ENCODE measurements at regions not wholly inside any gene's neighbourhood (a gene's known extent, or its start where the extent isn't known, plus 50 kb on each side); places are given as distances from the start of the nearest gene placed in this dataset.
A peak's percentile ranks its signal among the peaks of the same experiment; 100 is the strongest.

DNA sequence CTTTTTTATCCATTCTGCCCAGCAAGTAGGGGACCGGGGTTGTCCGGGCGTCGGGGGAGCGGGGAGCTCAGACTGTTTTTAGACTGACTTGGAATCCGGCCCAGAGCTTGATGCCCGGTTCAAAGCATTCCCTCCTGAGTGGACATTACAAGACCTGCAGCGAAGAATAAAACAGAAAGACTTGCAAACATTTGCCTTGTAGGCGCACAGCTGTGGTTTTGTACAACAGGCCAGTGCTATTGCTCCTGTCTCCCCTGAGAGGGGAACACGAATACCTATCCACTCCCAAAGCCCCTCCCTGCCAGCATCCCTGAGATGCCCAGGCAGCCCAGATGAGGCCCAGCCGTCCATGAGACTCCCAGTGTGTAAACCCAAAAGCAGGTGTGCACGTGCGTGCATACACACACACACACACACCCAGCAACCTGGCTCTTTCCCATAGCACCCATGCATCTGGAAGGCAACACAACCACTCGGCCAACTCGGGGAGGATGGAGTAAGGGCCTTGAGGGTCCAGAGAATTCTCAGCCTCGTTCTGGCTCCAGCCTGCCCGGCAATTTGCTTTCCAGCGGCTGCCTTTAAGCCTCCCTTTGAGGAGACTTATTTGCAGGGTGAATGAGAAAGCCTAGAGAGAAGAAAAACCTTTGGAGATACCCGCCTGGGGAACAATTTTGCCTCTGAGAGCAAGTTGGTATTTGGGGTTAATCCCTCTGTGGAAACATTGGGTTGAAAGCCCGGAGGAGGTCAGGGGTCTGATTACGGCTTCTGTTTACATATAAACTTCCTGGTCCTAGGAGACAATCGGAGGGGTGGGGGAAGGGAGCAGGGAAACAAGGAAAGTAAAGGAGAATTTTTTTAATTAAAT, 161.0 kb upstream of the HES1 start (continued):
- no peak for TF ChIP-seq FOSL1 (IDR thresholded peaks at IDR 0.05; ENCODE audit: insufficient read depth, low read depth, low read length)
- TF ChIP-seq USF2 (IDR thresholded peaks at IDR 0.05; ENCODE audit: low read length), result no peak
- no peak for TF ChIP-seq E2F6 (IDR thresholded peaks at IDR 0.05)
- TF ChIP-seq CHD1 (IDR thresholded peaks at IDR 0.05; ENCODE audit: low read depth, low read length), result no peak
- TF ChIP-seq CHD2 (IDR thresholded peaks at IDR 0.05; ENCODE audit: low read length), result no peak
- TF ChIP-seq SP1 (IDR thresholded peaks at IDR 0.05; ENCODE audit: low read depth, low read length), result peak; percentile 61; the same call in 1 of the 2 replicates
- no peak for TF ChIP-seq SP2 (IDR thresholded peaks at IDR 0.05; ENCODE audit: low read length)
- TF ChIP-seq, protein P1, sequence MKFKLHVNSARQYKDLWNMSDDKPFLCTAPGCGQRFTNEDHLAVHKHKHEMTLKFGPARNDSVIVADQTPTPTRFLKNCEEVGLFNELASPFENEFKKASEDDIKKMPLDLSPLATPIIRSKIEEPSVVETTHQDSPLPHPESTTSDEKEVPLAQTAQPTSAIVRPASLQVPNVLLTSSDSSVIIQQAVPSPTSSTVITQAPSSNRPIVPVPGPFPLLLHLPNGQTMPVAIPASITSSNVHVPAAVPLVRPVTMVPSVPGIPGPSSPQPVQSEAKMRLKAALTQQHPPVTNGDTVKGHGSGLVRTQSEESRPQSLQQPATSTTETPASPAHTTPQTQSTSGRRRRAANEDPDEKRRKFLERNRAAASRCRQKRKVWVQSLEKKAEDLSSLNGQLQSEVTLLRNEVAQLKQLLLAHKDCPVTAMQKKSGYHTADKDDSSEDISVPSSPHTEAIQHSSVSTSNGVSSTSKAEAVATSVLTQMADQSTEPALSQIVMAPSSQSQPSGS (IDR thresholded peaks at IDR 0.05; ENCODE audit: low read length), result no peak
- peak; percentile 28; the same call in 1 of the 2 replicates for TF ChIP-seq RBBP5 (IDR thresholded peaks at IDR 0.05; ENCODE audit: borderline replicate concordance, low read depth, low read length)
- peak in 1 of 2 experiments; percentile 88; a peak in 1 of 3 replicates for TF ChIP-seq EP300 (IDR thresholded peaks at IDR 0.05; ENCODE audit: borderline replicate concordance in 1 of 2, low read depth in 2 of 2, low read length in 2 of 2)

All from H1 (cell line).